IMR-90 (cell line): ENCODE measurements at regions not wholly inside any gene's neighbourhood (a gene's known extent, or its start where the extent isn't known, plus 50 kb on each side); places are given as distances from the start of the nearest gene placed in this dataset.

Experiments used
- BHLHE40 ChIP-seq: fragments of 150-350 bp; IDR thresholded peaks from 2 replicates; pipeline ENCODE4 v1.6.1; 2016; ENCODE audit warnings: mild to moderate bottlenecking, low read depth, low read length
- CEBPB ChIP-seq: IDR thresholded peaks from 2 replicates; pipeline ENCODE4 v1.6.1; 2012; ENCODE audit warnings: low read depth, low read length, improper control_type of control experiment
- CTCF ChIP-seq: conservative IDR thresholded peaks from 2 replicates; pipeline ENCODE4 v1.5.1; 2012; ENCODE audit warnings: mild to moderate bottlenecking, low read depth, low read length, improper control_type of control experiment
- ELK1 ChIP-seq: fragments of 150-350 bp; IDR thresholded peaks from 2 replicates; pipeline ENCODE4 v1.6.1; 2016; ENCODE audit warnings: low read depth, mild to moderate bottlenecking, low read length, moderate library complexity, borderline replicate concordance
- FOS ChIP-seq: fragments of 150-350 bp; IDR thresholded peaks from 2 replicates; pipeline ENCODE4 v1.6.1; 2016; ENCODE audit warnings: low read depth, low read length
- MAZ ChIP-seq: IDR thresholded peaks from 2 replicates; pipeline ENCODE4 v1.6.1; 2012; ENCODE audit warnings: low read depth, mild to moderate bottlenecking, low read length, improper control_type of control experiment, moderate library complexity, borderline replicate concordance
- NFE2L2 ChIP-seq: fragments of 150-350 bp; IDR thresholded peaks from 2 replicates; pipeline ENCODE4 v1.6.1; 2016; ENCODE audit warnings: low read depth, mild to moderate bottlenecking, low read length
- POLR2A ChIP-seq: IDR thresholded peaks from 2 replicates; pipeline ENCODE4 v1.6.1; 2012; ENCODE audit warnings: mild to moderate bottlenecking, low read depth, low read length
- RAD21 ChIP-seq: IDR thresholded peaks from 2 replicates; pipeline ENCODE4 v1.6.1; 2012; ENCODE audit warnings: low read length, improper control_type of control experiment
- RCOR1 ChIP-seq: IDR thresholded peaks from 2 replicates; pipeline ENCODE4 v1.6.1; 2012; ENCODE audit warnings: mild to moderate bottlenecking, low read length, improper control_type of control experiment; ENCODE audit not compliant: insufficient replicate concordance
- RFX5 ChIP-seq: IDR thresholded peaks from 2 replicates; pipeline ENCODE4 v1.8.0; 2012; ENCODE audit warnings: low read depth, mild to moderate bottlenecking, low read length, moderate library complexity
- SMC3 ChIP-seq: fragments of 150-350 bp; IDR thresholded peaks from 2 replicates; pipeline ENCODE4 v1.6.1; 2016; ENCODE audit warnings: low read depth, mild to moderate bottlenecking, antibody characterized with exemption, low read length, moderate library complexity
- USF2 ChIP-seq: fragments of 150-350 bp; IDR thresholded peaks from 2 replicates; pipeline ENCODE4 v1.6.1; 2017; ENCODE audit warnings: mild to moderate bottlenecking, antibody characterized with exemption, low read length, low read depth

GRCh38 chrX:121360280-121360679, 312.9 kb downstream of the GLUD2 start:
- TF ChIP-seq CTCF (no peak), CEBPB (no peak), FOS (no peak), POLR2A (no peak), USF2 (no peak), BHLHE40 (no peak), NFE2L2 (no peak), ELK1 (no peak), MAZ (no peak), SMC3 (no peak), RFX5 (no peak), RAD21 (no peak), RCOR1 (no peak)
